Skeletal muscle cell (primary cell): ENCODE measurements at regions not wholly inside any gene's neighbourhood (a gene's known extent, or its start where the extent isn't known, plus 50 kb on each side); places are given as distances from the start of the nearest gene placed in this dataset.

Source experiments
- DNase-seq: peaks from one replicate; pipeline ENCODE4 v3.0.0-alpha.2; 2010; ENCODE audit warnings: low read depth
- H3K4me3 ChIP-seq: 2 replicates; pipeline ENCODE4 v1.5.1; 2011; ENCODE audit warnings: low read depth, mild to moderate bottlenecking, control low read depth, low read length, moderate library complexity

DNA sequence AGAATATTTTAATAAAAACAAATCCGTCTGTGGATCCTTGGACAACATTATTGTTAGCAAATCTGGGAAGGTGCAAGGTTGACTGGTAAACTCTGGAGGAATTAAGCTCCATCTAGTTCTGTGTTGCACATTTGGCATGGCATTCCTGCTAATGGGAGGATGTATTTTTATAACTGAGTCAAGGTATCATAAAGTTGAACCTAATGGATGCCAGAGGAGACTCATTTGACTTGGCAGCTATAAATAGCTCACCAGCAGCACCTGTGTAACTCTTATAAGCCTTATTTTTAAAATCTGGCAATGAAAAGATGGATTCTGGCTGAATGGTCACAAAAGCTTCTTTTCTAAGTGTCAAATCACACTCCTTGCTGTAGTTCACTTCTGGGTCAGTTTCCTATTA, 118.5 kb upstream of the ADAMTS5 start:
- no peak for DNase-seq

DNA sequence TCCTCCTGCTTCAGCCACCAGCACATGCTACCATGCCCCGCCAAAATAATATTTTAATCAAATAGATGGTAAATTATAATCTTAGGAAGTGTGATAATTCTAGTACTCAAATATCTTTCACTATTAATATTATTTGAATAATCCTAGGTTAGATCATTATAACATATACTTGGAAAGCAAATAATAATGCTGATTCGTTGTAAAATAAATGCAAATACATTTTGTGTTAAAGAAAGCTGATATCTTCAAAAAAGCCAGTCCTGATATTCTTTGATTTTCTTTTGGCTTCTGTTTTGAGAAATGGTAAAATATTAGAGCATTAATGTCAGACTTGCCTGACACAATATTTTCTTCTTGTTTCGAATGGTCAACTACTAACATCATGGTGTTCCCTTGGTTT, 116.3 kb upstream of the ADAMTS5 start:
- no peak overlapping the region for H3K4me3 ChIP-seq

More for the DNA sequence above, 118.5 kb upstream of the ADAMTS5 start:
- no peak overlapping the region for H3K4me3 ChIP-seq

GRCh38 chr21:27082431-27083010, 115.6 kb upstream of the ADAMTS5 start:
- DNase-seq, result no peak
- no peak overlapping the region for H3K4me3 ChIP-seq

More for the DNA sequence above, 116.3 kb upstream of the ADAMTS5 start:
- DNase-seq, result no peak

DNA sequence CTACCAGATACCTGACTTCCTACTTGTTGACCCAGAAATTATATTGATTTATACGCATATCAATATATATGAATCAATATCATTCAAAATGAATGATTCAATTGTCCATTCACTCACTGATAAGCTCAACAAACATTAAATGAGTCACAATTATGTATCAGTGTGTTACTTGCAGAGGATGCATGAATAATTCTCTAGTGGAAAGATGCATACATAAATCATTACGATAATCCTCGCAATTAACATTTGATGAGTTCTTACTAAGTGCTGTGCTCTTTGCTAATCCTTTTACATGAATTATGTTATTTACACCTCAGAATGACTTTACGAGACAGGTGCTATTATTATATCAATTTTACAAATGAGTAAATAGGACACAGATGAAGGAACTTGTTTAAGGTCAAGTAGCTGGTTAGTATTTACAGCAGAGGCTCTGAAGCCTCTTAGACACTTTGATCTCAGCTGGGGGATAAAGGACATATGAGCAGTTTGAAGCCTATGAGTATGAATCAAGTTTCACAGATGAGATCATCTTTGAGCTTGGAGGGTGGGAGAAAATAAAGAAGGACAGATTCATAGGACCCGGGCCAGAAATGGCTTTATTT, 112.8 kb upstream of the ADAMTS5 start:
- DNase-seq, result no peak
- H3K4me3 ChIP-seq, result no peak overlapping the region

DNA sequence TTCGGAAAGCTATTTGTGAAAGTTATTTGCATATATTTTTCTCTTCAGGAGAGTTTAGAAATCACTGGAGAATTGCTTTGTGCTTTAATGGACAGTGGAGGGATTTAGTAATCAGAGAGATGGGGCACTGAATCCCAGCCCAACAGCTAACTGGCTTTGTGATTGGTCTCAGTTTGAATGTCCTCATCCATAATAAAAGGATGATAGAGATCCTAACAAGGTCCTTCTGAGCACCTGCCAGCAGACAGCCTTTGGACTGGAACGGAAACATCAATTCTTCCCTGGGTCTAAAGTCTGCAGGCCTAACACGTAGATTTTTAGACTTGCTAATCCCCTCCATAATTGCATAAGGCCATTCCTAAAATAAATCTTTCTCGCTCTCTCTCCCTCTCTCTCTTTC, 112.0 kb upstream of the ADAMTS5 start:
- DNase-seq, result no peak
- H3K4me3 ChIP-seq, result no peak overlapping the region

GRCh38 chr21:27077501-27077900, 110.6 kb upstream of the ADAMTS5 start:
- DNase-seq, result no peak
- no peak overlapping the region for H3K4me3 ChIP-seq

GRCh38 chr21:27076025-27076424, 109.1 kb upstream of the ADAMTS5 start:
- no peak for DNase-seq
- no peak overlapping the region for H3K4me3 ChIP-seq

DNA sequence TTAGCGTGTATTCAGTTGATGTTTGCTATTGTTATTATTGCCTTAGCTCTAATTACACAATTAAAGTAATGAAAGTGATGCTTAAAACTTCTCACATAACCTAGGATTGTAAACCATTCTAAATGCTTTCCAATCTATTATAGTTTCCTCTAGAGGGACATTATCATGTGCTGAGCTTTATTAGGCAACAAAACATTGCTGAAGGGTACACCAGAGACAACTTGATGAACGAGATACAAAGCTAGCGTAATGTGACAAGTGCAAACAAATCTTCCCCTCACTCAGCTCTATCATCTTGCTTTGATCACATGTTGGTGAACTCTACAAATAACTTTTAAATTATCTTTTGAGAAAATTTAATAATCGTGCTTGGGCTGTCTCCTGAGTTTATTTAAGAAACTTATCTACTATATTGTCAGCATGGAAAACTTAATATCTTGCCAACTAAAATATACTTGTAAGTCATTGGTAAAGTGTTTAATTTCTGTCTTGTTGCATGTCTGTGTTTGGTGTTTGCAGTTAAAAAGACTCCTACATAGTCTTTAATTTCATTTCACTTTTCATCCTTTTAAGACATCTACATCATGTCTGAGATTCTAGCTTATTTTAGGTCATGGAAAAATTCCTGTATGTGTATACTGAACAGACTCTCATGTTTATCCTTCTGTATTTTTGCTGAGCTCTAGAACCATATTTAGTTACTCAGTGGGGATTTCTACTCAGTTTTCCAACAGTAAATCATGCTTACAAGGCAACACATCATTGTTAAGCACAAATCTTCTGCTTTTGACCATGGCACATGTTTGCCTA, 104.2 kb upstream of the ADAMTS5 start:
- no peak for DNase-seq

DNA sequence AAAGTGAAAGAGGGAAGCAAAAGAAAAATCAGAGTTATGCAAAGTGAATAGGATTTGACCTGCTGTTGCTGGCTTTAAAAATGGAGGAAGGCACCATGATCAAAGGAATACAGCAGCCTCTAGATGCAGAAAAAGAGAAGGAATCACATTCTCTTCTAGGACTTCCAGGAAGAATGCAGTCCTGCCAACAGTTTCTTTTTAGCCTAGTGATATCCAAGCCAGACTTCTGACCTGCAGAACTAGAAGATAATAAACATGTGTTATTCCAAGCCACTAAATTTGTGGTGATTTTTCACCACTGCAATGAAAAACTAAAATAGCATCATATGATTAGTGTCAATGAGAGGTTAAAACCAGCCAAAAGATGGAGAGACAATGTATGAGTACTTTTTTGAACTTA, 101.9 kb upstream of the ADAMTS5 start:
- DNase-seq, result no peak
- H3K4me3 ChIP-seq, result no peak overlapping the region

More for the DNA sequence above, 104.2 kb upstream of the ADAMTS5 start:
- no peak overlapping the region for H3K4me3 ChIP-seq

- DNase-seq, result no peak
- no peak overlapping the region for H3K4me3 ChIP-seq
Measured at GRCh38 chr21:27067226-27067625, 100.3 kb upstream of the ADAMTS5 start.

GRCh38 chr21:27062443-27062842, 95.6 kb upstream of the ADAMTS5 start:
- no peak for DNase-seq
- H3K4me3 ChIP-seq, result no peak overlapping the region

- DNase-seq, result no peak
- H3K4me3 ChIP-seq, result no peak overlapping the region
Measured at GRCh38 chr21:27061770-27062169, 94.9 kb upstream of the ADAMTS5 start.

DNA sequence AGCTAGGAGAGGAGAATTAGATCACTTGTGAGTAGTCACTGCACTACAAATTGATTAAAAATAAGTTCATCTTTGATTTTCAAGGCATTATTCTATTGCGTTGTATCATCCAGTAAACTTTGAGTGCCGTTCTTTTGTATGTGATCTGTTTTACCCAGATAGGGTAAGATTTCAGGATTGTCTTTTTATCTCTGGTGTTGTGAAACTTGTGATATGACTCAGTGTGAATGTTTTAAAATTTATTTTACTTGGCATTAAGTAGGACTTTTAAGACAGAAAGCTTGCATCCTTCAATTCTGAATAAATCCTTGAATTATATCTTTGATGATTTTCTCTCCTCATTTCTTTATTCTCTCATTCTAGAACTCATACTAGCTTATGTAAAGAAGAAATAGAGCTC, 93.3 kb upstream of the ADAMTS5 start:
- peak; percentile 38 for DNase-seq
- no peak overlapping the region for H3K4me3 ChIP-seq

DNA sequence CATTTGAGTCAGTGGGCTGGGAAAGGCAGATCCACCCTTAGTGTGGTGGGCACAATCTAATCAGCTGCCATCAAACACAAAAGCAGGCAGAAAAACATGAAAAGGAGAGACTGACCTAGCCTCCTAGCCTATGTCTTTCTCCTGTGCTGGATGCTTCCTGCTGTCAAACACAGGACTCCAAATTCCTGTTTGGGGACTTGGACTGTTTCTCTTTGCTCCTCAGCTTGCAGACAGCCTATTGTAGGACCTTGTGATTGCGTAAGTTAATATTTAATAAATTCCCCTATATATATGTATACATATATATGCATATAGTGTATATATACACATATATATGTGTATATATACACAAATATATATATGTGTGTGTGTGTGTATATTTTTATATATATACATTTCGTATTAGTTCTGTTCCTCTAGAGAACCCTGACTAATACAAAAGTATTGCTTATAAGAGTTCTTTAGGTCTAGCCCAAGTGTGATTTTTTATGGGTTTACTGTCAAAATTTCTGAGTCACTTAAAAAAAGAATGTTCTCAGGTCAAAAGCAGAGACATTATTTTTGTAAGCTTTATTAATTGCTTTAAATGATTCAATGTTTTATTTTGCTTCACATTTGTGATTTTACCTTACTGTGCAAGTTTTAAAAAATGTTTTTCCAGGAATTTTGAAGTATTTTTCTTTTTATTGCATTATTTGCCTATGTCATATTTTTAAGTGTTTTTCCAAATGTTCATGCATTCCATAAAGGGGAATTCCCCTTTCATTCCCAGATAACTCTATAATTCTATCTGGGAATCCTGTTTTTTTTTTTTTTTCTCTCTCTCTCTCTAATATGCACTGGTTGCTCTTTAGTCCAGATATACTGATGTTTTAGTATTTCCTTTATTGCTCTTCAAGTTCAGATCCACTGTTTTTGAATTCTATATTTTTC, 92.1 kb upstream of the ADAMTS5 start:
- H3K4me3 ChIP-seq, result no peak overlapping the region
- DNase-seq, result no peak

- no peak overlapping the region for H3K4me3 ChIP-seq
- DNase-seq, result no peak
Measured at GRCh38 chr21:27057997-27058396, 91.1 kb upstream of the ADAMTS5 start.

- no peak overlapping the region for H3K4me3 ChIP-seq
- DNase-seq, result peak; percentile 82
Measured at GRCh38 chr21:27047658-27048314, 80.9 kb upstream of the ADAMTS5 start.

- no peak overlapping the region for H3K4me3 ChIP-seq
- DNase-seq, result peak; percentile 75
Measured at GRCh38 chr21:27047283-27047657, 80.4 kb upstream of the ADAMTS5 start.

- DNase-seq, result no peak
Measured at GRCh38 chr21:27045281-27045985, 78.5 kb upstream of the ADAMTS5 start.

GRCh38 chr21:27043377-27043776, 76.5 kb upstream of the ADAMTS5 start:
- no peak overlapping the region for H3K4me3 ChIP-seq
- DNase-seq, result no peak

More at GRCh38 chr21:27045281-27045985, 78.5 kb upstream of the ADAMTS5 start:
- no peak overlapping the region for H3K4me3 ChIP-seq
